Tibial nerve (tissue), 3 donors: ENCODE measurements at regions not wholly inside any gene's neighbourhood (a gene's known extent, or its start where the extent isn't known, plus 50 kb on each side); places are given as distances from the start of the nearest gene placed in this dataset.

Experiments
- CTCF ChIP-seq, 5 experiments: fragments of 200-600 bp in 3 of 5; fragments of 450-650 bp in 2 of 5; sonication (generic) in 3 of 5; IDR thresholded peaks; one replicate each; pipeline ENCODE4 v1.5.1; 2016 to 2019; ENCODE audit warnings: antibody characterized with exemption in 5 of 5, mild to moderate bottlenecking in 3 of 5, moderate library complexity in 2 of 5
- POLR2A ChIP-seq, 2 donors: fragments of 450-650 bp; IDR thresholded peaks; one replicate each; pipeline ENCODE4 v1.6.1; 2017; ENCODE audit warnings: antibody characterized with exemption in 2 of 2, mild to moderate bottlenecking in 2 of 2, moderate library complexity in 2 of 2

GRCh38 chr6:40044196-40044595 is 109.9 kb upstream of the MOCS1 start:
- TF ChIP-seq CTCF (IDR thresholded peaks at IDR 0.05) (no peak), POLR2A (IDR thresholded peaks at IDR 0.05) (no peak)
